ENCODE measurements at regions not wholly inside any gene's neighbourhood (a gene's known extent, or its start where the extent isn't known, plus 50 kb on each side); places are given as distances from the start of the nearest gene placed in this dataset.

DNA sequence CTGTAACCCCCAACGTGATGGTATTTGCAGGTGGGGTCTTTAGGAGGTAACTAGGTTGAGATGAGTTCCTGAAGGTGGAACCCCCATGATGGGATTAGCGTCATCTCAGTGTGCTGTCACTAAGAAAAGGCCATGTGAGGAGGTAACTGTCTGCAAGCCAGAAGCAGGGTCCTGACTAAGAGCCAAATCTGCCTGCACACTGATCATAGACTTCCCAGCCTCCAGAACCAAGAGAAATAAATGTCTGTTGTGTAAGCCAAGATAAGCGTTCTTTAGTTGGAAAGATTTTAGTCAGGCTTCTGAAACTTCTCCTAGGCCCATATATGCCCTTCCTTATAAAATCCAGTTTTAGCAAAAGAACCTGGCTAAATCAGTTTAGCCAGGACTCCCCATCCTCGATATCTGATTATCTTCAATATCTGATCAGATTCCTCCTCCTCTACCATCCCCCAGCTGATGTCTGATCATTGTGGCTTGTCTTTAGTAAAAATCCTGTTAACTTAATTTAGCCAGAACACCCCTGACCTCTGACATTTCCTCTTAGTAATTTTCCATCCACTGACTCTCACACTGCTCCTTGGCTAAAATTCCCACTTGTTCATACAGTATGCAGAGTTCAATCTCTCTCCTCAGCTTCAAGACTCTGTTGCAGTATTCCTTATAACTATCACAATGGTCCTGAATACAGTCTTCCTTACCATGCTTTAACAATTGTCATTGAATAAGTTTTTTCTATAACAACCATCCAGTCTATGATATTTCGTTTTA, 835.4 kb upstream of the PHF14 start:
- no peaks in the 10 kb centered on the region for H3K27me3 Mint-ChIP-seq
- Histone ChIP-seq H3K36me3 (ENCODE audit: control insufficient read depth in 2 of 3, insufficient read depth in 3 of 3, low read length in 3 of 3) (no peaks in the 10 kb centered on the region), H3K9me3 (ENCODE audit: control insufficient read depth in 2 of 3, low read length in 3 of 3) (no peaks in the 10 kb centered on the region), H3K4me3 (ENCODE audit: low read length) (no peak overlapping the region), H3K4me1 (ENCODE audit: control insufficient read depth in 2 of 2, insufficient read depth in 2 of 2, low read length in 2 of 2) (no peaks in the 10 kb centered on the region), H3K27me3 (ENCODE audit: control insufficient read depth in 2 of 2, insufficient read depth in 2 of 2, low read length in 2 of 2) (no peaks in the 10 kb centered on the region), H3K27ac (ENCODE audit: low read depth, low read length) (no peak overlapping the region)
- intact Hi-C loops (cut with micrococcal nuclease), result no loop called here
- DNase-seq (no peak), ATAC-seq (no peak)
- H3K9me3 Mint-ChIP-seq, result peaks cover 0 to 10% (median 0%) of the 10 kb centered on the region in 11 donors
- ChIA-PET POLR2A (no interaction called here), CTCF (no interaction called here)
- H3K27ac Mint-ChIP-seq, result peak overlapping the region in 1 of 9 donors; percentile 9
- H3K4me1 Mint-ChIP-seq, result no peaks in the 10 kb centered on the region
- no peaks in the 10 kb centered on the region for H3K36me3 Mint-ChIP-seq
- H3K4me3 Mint-ChIP-seq, result no peak overlapping the region

DNA sequence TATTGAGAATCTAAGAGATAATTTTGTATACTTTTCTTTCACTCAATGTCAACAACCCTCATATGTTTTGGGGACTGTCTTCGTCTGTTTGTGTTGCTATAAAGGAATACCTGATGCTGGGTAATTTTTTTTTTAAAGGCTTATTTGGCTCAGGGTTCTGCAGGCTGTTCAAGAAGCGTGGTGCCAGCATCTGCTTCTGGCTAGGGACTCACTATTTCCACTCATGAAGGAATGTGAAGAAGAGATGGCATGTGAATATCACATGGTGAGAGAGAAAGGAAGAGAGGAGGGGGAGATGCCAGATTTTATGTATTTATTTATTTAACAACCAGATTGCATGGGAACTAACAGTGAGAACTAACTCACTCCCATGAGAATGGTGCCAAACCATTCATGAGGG, 827.4 kb upstream of the PHF14 start:
- no peak overlapping the region for H3K4me3 Mint-ChIP-seq
- peaks cover 0 to 2% (median 0%) of the 10 kb centered on the region in 11 donors for H3K9me3 Mint-ChIP-seq
- Histone ChIP-seq H3K4me3 (ENCODE audit: low read length) (no peak overlapping the region), H3K27ac (ENCODE audit: low read depth, low read length) (no peak overlapping the region), H3K27me3 (ENCODE audit: control insufficient read depth in 2 of 2, insufficient read depth in 2 of 2, low read length in 2 of 2) (no peaks in the 10 kb centered on the region), H3K36me3 (ENCODE audit: control insufficient read depth in 2 of 3, insufficient read depth in 3 of 3, low read length in 3 of 3) (no peaks in the 10 kb centered on the region), H3K9me3 (ENCODE audit: control insufficient read depth in 2 of 3, low read length in 3 of 3) (no peaks in the 10 kb centered on the region), H3K4me1 (ENCODE audit: control insufficient read depth in 2 of 2, insufficient read depth in 2 of 2, low read length in 2 of 2) (no peaks in the 10 kb centered on the region)
- ChIA-PET CTCF (no interaction called here), POLR2A (no interaction called here)
- H3K27me3 Mint-ChIP-seq, result no peaks in the 10 kb centered on the region
- no peaks in the 10 kb centered on the region for H3K4me1 Mint-ChIP-seq
- H3K36me3 Mint-ChIP-seq, result no peaks in the 10 kb centered on the region
- intact Hi-C loops (cut with micrococcal nuclease), result no loop called here
- H3K27ac Mint-ChIP-seq, result no peak overlapping the region
- DNase-seq, result no peak
- no peak for ATAC-seq

DNA sequence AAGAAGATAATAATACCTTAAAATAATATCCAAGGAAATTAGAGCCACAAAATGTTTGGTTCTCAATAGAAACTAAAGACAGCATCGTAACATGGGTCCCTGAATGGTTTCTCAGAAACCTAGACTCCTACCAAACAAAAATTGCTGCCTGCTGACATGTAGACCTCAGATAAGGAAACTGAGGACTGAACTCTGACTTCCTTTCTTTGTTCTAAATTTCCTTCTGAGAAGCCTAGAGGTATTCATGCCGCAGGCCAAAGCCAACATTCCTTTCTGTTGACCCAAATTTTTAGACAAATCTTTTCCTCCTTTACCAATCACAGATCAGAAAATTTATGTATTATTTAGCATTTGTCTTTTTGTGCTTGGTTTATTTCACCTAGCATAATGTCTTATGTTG, 816.7 kb upstream of the PHF14 start:
- H3K27ac Mint-ChIP-seq, result no peak overlapping the region

DNA sequence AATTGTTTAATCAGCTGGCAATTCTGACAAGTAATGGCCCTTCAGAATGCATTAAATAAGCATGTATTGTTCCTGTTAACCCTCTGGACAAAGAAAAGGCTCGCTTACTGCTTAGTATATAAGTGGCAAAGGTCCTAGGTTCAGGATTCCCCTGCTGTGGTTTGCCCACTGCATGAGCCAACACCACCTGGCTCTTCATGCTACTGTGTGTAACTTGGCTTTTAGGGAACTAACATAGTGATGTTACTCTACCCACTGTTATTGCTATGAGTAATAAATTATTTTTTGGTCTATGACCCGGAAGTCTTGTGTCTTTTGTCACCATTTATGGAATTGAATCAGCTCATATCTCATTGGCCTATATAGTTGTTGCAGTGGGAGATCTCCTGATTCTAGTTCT, 791.7 kb upstream of the PHF14 start:
- intact Hi-C loops (cut with micrococcal nuclease), result no loop called here
- ATAC-seq, result no peak
- POLR2A ChIA-PET, result no interaction called here

More for the DNA sequence above, 816.7 kb upstream of the PHF14 start:
- Mint-ChIP-seq H3K27me3 (no peaks in the 10 kb centered on the region), H3K36me3 (no peaks in the 10 kb centered on the region), H3K4me3 (no peak overlapping the region), H3K4me1 (no peaks in the 10 kb centered on the region), H3K9me3 (peaks cover 0 to 7% (median 0%) of the 10 kb centered on the region in 11 donors)
- H3K4me3 ChIP-seq (ENCODE audit: low read length), result no peak overlapping the region
- DNase-seq (no peak), ATAC-seq (no peak)
- ChIA-PET CTCF (no interaction called here), POLR2A (no interaction called here)
- H3K27me3 ChIP-seq (ENCODE audit: control insufficient read depth in 2 of 2, insufficient read depth in 2 of 2, low read length in 2 of 2), result no peaks in the 10 kb centered on the region
- H3K36me3 ChIP-seq (ENCODE audit: control insufficient read depth in 2 of 3, insufficient read depth in 3 of 3, low read length in 3 of 3), result no peaks in the 10 kb centered on the region
- intact Hi-C loops (cut with micrococcal nuclease), result no loop called here
- H3K4me1 ChIP-seq (ENCODE audit: control insufficient read depth in 2 of 2, insufficient read depth in 2 of 2, low read length in 2 of 2), result no peaks in the 10 kb centered on the region
- no peak overlapping the region for H3K27ac ChIP-seq (ENCODE audit: low read depth, low read length)
- no peaks in the 10 kb centered on the region for H3K9me3 ChIP-seq (ENCODE audit: control insufficient read depth in 2 of 3, low read length in 3 of 3)

DNA sequence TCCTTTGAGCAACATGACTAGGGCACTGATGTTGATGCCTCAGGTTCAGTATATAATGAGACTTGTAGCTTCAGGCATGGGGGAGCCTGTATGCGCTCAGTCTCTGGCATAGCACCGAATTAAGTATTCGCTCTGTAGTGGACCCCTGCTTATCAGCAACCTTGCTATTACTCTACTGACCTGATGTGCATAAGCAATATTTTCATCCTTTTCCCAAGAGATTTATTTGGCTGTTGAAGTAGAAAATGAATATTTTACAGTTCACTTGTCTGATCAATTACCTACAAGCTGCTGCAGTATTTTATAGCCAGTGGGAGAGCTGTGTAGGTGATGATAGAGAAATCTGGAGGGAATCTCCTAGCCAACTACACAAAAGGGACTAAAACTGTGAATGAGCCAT, 781.6 kb upstream of the PHF14 start:
- ATAC-seq, result no peak
- no peak for DNase-seq
- Mint-ChIP-seq H3K4me3 (no peak overlapping the region), H3K27ac (no peak overlapping the region), H3K4me1 (no peaks in the 10 kb centered on the region), H3K9me3 (peaks cover 0 to 10% (median 0%) of the 10 kb centered on the region in 11 donors), H3K36me3 (no peaks in the 10 kb centered on the region), H3K27me3 (no peaks in the 10 kb centered on the region)
- no peaks in the 10 kb centered on the region for H3K27me3 ChIP-seq (ENCODE audit: control insufficient read depth in 2 of 2, insufficient read depth in 2 of 2, low read length in 2 of 2)
- ChIA-PET POLR2A (no interaction called here), CTCF (no interaction called here)
- H3K27ac ChIP-seq (ENCODE audit: low read depth, low read length), result no peak overlapping the region
- no peaks in the 10 kb centered on the region for H3K4me1 ChIP-seq (ENCODE audit: control insufficient read depth in 2 of 2, insufficient read depth in 2 of 2, low read length in 2 of 2)
- H3K4me3 ChIP-seq (ENCODE audit: low read length), result no peak overlapping the region
- H3K36me3 ChIP-seq (ENCODE audit: control insufficient read depth in 2 of 3, insufficient read depth in 3 of 3, low read length in 3 of 3), result no peaks in the 10 kb centered on the region
- no peaks in the 10 kb centered on the region for H3K9me3 ChIP-seq (ENCODE audit: control insufficient read depth in 2 of 3, low read length in 3 of 3)
- intact Hi-C loops (cut with micrococcal nuclease), result no loop called here

More for the DNA sequence above, 791.7 kb upstream of the PHF14 start:
- no peak overlapping the region for H3K4me3 Mint-ChIP-seq
- no peaks in the 10 kb centered on the region for H3K4me1 Mint-ChIP-seq
- no peak for DNase-seq
- no peaks in the 10 kb centered on the region for H3K27me3 Mint-ChIP-seq
- Histone ChIP-seq H3K36me3 (ENCODE audit: control insufficient read depth in 2 of 3, insufficient read depth in 3 of 3, low read length in 3 of 3) (no peaks in the 10 kb centered on the region), H3K27ac (ENCODE audit: low read depth, low read length) (no peak overlapping the region), H3K27me3 (ENCODE audit: control insufficient read depth in 2 of 2, insufficient read depth in 2 of 2, low read length in 2 of 2) (no peaks in the 10 kb centered on the region), H3K9me3 (ENCODE audit: control insufficient read depth in 2 of 3, low read length in 3 of 3) (no peaks in the 10 kb centered on the region), H3K4me1 (ENCODE audit: control insufficient read depth in 2 of 2, insufficient read depth in 2 of 2, low read length in 2 of 2) (no peaks in the 10 kb centered on the region), H3K4me3 (ENCODE audit: low read length) (no peak overlapping the region)
- CTCF ChIA-PET, result no interaction called here
- H3K36me3 Mint-ChIP-seq, result no peaks in the 10 kb centered on the region
- no peak overlapping the region for H3K27ac Mint-ChIP-seq
- H3K9me3 Mint-ChIP-seq, result peaks cover 0 to 10% (median 2%) of the 10 kb centered on the region in 11 donors

DNA sequence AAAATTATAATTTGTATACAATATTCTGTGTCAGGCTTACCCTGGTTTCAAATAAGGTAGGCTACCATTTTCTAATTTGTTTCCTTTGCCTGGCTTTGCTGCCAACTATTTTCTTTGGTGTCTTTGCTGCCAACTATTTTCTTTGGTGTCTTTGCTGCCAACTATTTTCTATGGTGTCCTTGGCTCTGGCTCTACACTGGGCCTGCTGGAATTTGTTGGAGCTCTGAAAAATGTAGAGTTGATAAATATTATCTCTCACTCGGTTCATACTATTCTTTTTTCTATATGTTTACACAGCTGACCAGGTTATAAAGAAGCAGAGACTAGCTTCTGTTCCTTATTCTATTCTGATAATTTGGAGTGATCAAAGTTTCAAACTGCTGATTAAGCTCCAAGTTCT, 768.0 kb upstream of the PHF14 start:
- CTCF ChIA-PET, result no interaction called here
- H3K36me3 Mint-ChIP-seq, result no peaks in the 10 kb centered on the region
- no peaks in the 10 kb centered on the region for H3K9me3 ChIP-seq (ENCODE audit: control insufficient read depth in 2 of 3, low read length in 3 of 3)

DNA sequence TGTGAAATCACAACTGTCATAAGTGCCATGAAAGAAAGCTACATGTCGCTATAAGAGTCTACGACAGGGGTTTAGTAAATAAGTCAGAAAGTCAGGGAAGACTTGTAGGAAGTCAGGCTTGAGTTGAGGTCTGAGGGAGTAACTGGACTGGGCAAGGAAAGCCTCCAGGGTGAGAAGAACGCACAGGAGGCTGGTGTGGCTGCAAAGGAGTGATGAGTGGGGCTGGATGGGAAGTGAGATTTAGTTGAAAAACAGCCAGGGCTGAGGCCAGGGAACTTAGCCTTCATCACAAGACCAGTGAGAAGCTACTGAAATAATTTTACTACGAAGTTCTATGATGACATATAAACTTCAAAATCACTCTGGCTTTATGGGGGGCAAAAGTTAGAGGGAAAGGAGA, 763.7 kb upstream of the PHF14 start:
- POLR2A ChIA-PET, result no interaction called here
- H3K27me3 Mint-ChIP-seq, result no peaks in the 10 kb centered on the region
- ATAC-seq (no peak), DNase-seq (no peak)
- Histone ChIP-seq H3K27me3 (ENCODE audit: control insufficient read depth in 2 of 2, insufficient read depth in 2 of 2, low read length in 2 of 2) (no peaks in the 10 kb centered on the region), H3K36me3 (ENCODE audit: control insufficient read depth in 2 of 3, insufficient read depth in 3 of 3, low read length in 3 of 3) (no peaks in the 10 kb centered on the region), H3K9me3 (ENCODE audit: control insufficient read depth in 2 of 3, low read length in 3 of 3) (no peaks in the 10 kb centered on the region), H3K27ac (ENCODE audit: low read depth, low read length) (no peak overlapping the region), H3K4me1 (ENCODE audit: control insufficient read depth in 2 of 2, insufficient read depth in 2 of 2, low read length in 2 of 2) (no peaks in the 10 kb centered on the region), H3K4me3 (ENCODE audit: low read length) (no peak overlapping the region)
- no peak overlapping the region for H3K27ac Mint-ChIP-seq
- no peaks in the 10 kb centered on the region for H3K36me3 Mint-ChIP-seq
- peaks cover 0 to 11% (median 3%) of the 10 kb centered on the region in 11 donors for H3K9me3 Mint-ChIP-seq
- H3K4me1 Mint-ChIP-seq, result no peaks in the 10 kb centered on the region
- intact Hi-C loops (cut with micrococcal nuclease), result no loop called here
- H3K4me3 Mint-ChIP-seq, result no peak overlapping the region
- CTCF ChIA-PET, result no interaction called here

More for the DNA sequence above, 768.0 kb upstream of the PHF14 start:
- intact Hi-C loops (cut with micrococcal nuclease), result no loop called here
- Histone ChIP-seq H3K36me3 (ENCODE audit: control insufficient read depth in 2 of 3, insufficient read depth in 3 of 3, low read length in 3 of 3) (no peaks in the 10 kb centered on the region), H3K4me1 (ENCODE audit: control insufficient read depth in 2 of 2, insufficient read depth in 2 of 2, low read length in 2 of 2) (no peaks in the 10 kb centered on the region), H3K27ac (ENCODE audit: low read depth, low read length) (no peak overlapping the region), H3K27me3 (ENCODE audit: control insufficient read depth in 2 of 2, insufficient read depth in 2 of 2, low read length in 2 of 2) (no peaks in the 10 kb centered on the region), H3K4me3 (ENCODE audit: low read length) (no peak overlapping the region)
- DNase-seq (no peak), ATAC-seq (no peak)
- no peak overlapping the region for H3K4me3 Mint-ChIP-seq
- peaks cover 0 to 8% (median 2%) of the 10 kb centered on the region in 11 donors for H3K9me3 Mint-ChIP-seq
- POLR2A ChIA-PET, result no interaction called here
- H3K27ac Mint-ChIP-seq, result no peak overlapping the region
- H3K27me3 Mint-ChIP-seq, result no peaks in the 10 kb centered on the region
- H3K4me1 Mint-ChIP-seq, result no peaks in the 10 kb centered on the region

Measured in naive thymus-derived CD4-positive, alpha-beta T cell (primary cell).